ENCODE measurements at regions not wholly inside any gene's neighbourhood (a gene's known extent, or its start where the extent isn't known, plus 50 kb on each side); places are given as distances from the start of the nearest gene placed in this dataset.
"Not testable (repeated sequence)": the region's sequence is repeated elsewhere in the genome, so short reads cannot be mapped to it uniquely, and the experiment has no call there.

DNA sequence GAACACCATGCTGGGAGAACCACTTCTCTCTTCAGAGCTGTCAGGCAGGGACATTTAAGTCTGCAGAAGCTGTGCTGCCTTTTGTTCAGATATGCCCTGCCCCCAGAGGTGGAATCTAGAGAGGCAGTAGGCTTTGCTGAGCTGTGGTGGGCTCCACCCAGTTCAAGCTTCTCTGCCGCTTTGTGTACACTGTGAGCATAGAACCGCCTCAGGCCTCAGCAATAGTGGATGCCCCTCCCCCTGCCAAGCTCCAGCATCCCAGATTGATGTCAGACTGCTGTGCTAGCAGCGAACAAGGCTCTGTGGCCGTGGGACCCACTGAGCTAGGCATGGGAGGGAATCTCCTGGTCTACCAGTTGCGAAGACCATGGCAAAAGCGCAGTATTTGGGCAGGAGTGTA, 121.6 kb downstream of the NFKBIZ start:
- Histone ChIP-seq H3K36me3 (ENCODE audit: control insufficient read depth, insufficient read depth, low read length) (no peaks in the 10 kb centered on the region), H3K4me3 (ENCODE audit: insufficient read depth, low read depth, low read length) (no peak overlapping the region), H3K4me1 (ENCODE audit: control insufficient read depth, insufficient read depth, low read length) (no peaks in the 10 kb centered on the region), H3K27me3 (ENCODE audit: control insufficient read depth, insufficient read depth, low read length, poor library complexity, severe bottlenecking) (no peaks in the 10 kb centered on the region), H3K27ac (ENCODE audit: insufficient read depth, low read depth, low read length, poor library complexity, severe bottlenecking) (no peak overlapping the region), H3K9me3 (ENCODE audit: control insufficient read depth, low read length) (no peaks in the 10 kb centered on the region)
- 89 to 93% methylated on average over 6 of the region's 6 CpGs for WGBS, 2 experiments

GRCh38 chr3:101972430-101973162, 123.3 kb downstream of the NFKBIZ start:
- Histone ChIP-seq H3K36me3 (ENCODE audit: control insufficient read depth, insufficient read depth, low read length) (no peaks in the 10 kb centered on the region), H3K4me3 (ENCODE audit: insufficient read depth, low read depth, low read length) (no peak overlapping the region), H3K27ac (ENCODE audit: insufficient read depth, low read depth, low read length, poor library complexity, severe bottlenecking) (no peak overlapping the region), H3K4me1 (ENCODE audit: control insufficient read depth, insufficient read depth, low read length) (no peaks in the 10 kb centered on the region), H3K27me3 (ENCODE audit: control insufficient read depth, insufficient read depth, low read length, poor library complexity, severe bottlenecking) (no peaks in the 10 kb centered on the region), H3K9me3 (ENCODE audit: control insufficient read depth, low read length) (no peaks in the 10 kb centered on the region)
- WGBS, 2 experiments, result 88 to 94% methylated on average over 1 of the region's 2 CpGs

DNA sequence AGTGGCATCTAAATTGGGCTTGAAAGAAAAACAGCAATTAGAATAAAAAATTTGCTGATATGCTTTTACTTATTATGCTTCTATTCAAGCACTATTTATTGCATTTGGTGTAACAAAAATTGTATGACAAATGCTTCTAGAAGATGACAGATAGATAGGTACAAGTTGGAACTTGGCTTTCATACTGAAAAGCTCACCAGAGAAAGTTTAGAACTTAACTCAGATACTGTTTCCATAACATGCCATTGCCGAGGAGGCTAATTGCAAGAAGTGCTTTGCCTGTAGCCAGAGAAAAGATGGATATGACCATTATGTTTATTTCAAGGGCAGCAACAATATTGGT, 123.8 kb downstream of the NFKBIZ start:
- WGBS, 2 experiments, result 100% methylated on average over 1 of the region's 1 CpG
- Histone ChIP-seq H3K36me3 (ENCODE audit: control insufficient read depth, insufficient read depth, low read length) (no peaks in the 10 kb centered on the region), H3K9me3 (ENCODE audit: control insufficient read depth, low read length) (no peaks in the 10 kb centered on the region), H3K27me3 (ENCODE audit: control insufficient read depth, insufficient read depth, low read length, poor library complexity, severe bottlenecking) (no peaks in the 10 kb centered on the region), H3K27ac (ENCODE audit: insufficient read depth, low read depth, low read length, poor library complexity, severe bottlenecking) (no peak overlapping the region), H3K4me1 (ENCODE audit: control insufficient read depth, insufficient read depth, low read length) (no peaks in the 10 kb centered on the region), H3K4me3 (ENCODE audit: insufficient read depth, low read depth, low read length) (no peak overlapping the region)

DNA sequence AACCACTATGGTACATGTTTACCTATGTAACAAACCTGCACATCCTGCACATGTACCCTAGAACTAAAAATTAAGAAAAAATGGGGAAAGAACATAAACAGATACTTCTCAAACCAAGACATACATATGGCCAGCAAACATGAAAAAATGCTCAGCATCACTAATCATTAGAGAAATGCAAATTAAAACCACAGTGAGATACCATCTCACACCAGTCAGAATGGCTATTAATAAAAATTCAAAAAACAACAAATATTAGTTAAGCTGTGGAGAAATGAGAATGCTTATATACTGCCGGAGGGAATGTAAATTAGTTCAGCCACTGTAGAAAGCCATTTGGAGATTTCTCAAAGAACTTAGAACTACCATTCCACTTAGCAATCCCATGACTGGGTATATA, 126.1 kb downstream of the NFKBIZ start:
- WGBS, 2 experiments, result 100% methylated on average over 1 of the region's 1 CpG

DNA sequence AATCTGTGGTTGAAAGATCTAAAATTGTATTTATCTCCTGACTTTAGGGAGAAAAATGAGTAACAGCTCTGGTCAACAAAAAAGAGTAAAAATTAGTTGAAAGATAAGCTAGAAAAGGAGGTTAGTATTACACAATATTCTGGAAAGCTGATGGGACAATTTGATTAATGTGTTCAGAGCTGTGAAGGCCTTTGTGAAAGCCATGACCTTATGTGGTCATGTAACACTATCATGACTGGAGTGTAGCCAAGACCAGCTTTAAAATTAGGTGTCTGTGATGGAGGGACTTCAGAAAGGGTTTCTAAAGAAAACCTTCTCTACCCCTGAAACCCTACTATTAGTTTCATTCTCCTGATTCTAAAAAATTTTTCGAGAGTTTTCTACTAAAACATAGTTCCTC, 127.2 kb downstream of the NFKBIZ start:
- Histone ChIP-seq H3K36me3 (ENCODE audit: control insufficient read depth, insufficient read depth, low read length) (no peaks in the 10 kb centered on the region), H3K4me3 (ENCODE audit: insufficient read depth, low read depth, low read length) (no peak overlapping the region), H3K27me3 (ENCODE audit: control insufficient read depth, insufficient read depth, low read length, poor library complexity, severe bottlenecking) (no peaks in the 10 kb centered on the region), H3K27ac (ENCODE audit: insufficient read depth, low read depth, low read length, poor library complexity, severe bottlenecking) (no peak overlapping the region), H3K9me3 (ENCODE audit: control insufficient read depth, low read length) (no peaks in the 10 kb centered on the region), H3K4me1 (ENCODE audit: control insufficient read depth, insufficient read depth, low read length) (no peaks in the 10 kb centered on the region)
- WGBS, 2 experiments, result 100% methylated on average over 1 of the region's 1 CpG

More for the DNA sequence above, 126.1 kb downstream of the NFKBIZ start:
- H3K27ac ChIP-seq (ENCODE audit: insufficient read depth, low read depth, low read length, poor library complexity, severe bottlenecking); H3K4me3 ChIP-seq (ENCODE audit: insufficient read depth, low read depth, low read length); H3K9me3 ChIP-seq (ENCODE audit: control insufficient read depth, low read length); H3K4me1 ChIP-seq (ENCODE audit: control insufficient read depth, insufficient read depth, low read length); H3K27me3 ChIP-seq (ENCODE audit: control insufficient read depth, insufficient read depth, low read length, poor library complexity, severe bottlenecking); H3K36me3 ChIP-seq (ENCODE audit: control insufficient read depth, insufficient read depth, low read length): not testable (repeated sequence)

- H3K4me3 ChIP-seq (ENCODE audit: insufficient read depth, low read depth, low read length), result no peak overlapping the region
- 54 to 69% methylated on average over 1 to 2 of the region's 2 CpGs for WGBS, 2 experiments
- H3K36me3 ChIP-seq (ENCODE audit: control insufficient read depth, insufficient read depth, low read length), result no peaks in the 10 kb centered on the region
- H3K27ac ChIP-seq (ENCODE audit: insufficient read depth, low read depth, low read length, poor library complexity, severe bottlenecking), result no peak overlapping the region
- no peaks in the 10 kb centered on the region for H3K9me3 ChIP-seq (ENCODE audit: control insufficient read depth, low read length)
- no peaks in the 10 kb centered on the region for H3K27me3 ChIP-seq (ENCODE audit: control insufficient read depth, insufficient read depth, low read length, poor library complexity, severe bottlenecking)
- H3K4me1 ChIP-seq (ENCODE audit: control insufficient read depth, insufficient read depth, low read length), result no peaks in the 10 kb centered on the region
These were observed 129.0 kb downstream of the NFKBIZ start for GRCh38 chr3:101978348-101978747.

DNA sequence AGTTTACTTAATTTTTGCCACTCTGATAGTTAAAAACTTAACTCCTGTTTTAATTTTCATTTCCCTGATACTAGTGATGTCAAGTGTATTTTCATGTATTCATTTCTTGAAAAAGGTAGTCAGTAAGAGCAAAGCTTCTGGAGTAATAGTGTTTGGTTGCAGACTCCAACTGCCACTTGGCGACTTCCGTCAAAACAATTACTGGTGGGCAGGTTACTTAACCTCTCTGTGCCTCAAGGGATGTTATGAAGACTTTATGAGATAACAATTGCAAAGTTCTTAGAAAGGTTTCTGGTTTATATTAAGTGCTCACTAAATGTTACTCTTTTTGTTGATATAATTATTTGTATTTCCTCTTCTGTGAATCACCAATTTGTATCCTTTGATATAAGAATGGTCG, 129.7 kb downstream of the NFKBIZ start:
- H3K36me3 ChIP-seq (ENCODE audit: control insufficient read depth, insufficient read depth, low read length), result no peaks in the 10 kb centered on the region
- no peaks in the 10 kb centered on the region for H3K27me3 ChIP-seq (ENCODE audit: control insufficient read depth, insufficient read depth, low read length, poor library complexity, severe bottlenecking)
- H3K9me3 ChIP-seq (ENCODE audit: control insufficient read depth, low read length), result no peaks in the 10 kb centered on the region
- H3K27ac ChIP-seq (ENCODE audit: insufficient read depth, low read depth, low read length, poor library complexity, severe bottlenecking), result no peak overlapping the region
- H3K4me1 ChIP-seq (ENCODE audit: control insufficient read depth, insufficient read depth, low read length), result no peaks in the 10 kb centered on the region
- no peak overlapping the region for H3K4me3 ChIP-seq (ENCODE audit: insufficient read depth, low read depth, low read length)
- 92 to 93% methylated on average over 2 to 3 of the region's 3 CpGs for WGBS, 2 experiments

- H3K36me3 ChIP-seq (ENCODE audit: control insufficient read depth, insufficient read depth, low read length), result no peaks in the 10 kb centered on the region
- 93 to 95% methylated on average over 4 of the region's 4 CpGs for WGBS, 2 experiments
- H3K27ac ChIP-seq (ENCODE audit: insufficient read depth, low read depth, low read length, poor library complexity, severe bottlenecking), result no peak overlapping the region
- H3K4me1 ChIP-seq (ENCODE audit: control insufficient read depth, insufficient read depth, low read length), result no peaks in the 10 kb centered on the region
- no peaks in the 10 kb centered on the region for H3K9me3 ChIP-seq (ENCODE audit: control insufficient read depth, low read length)
- no peak overlapping the region for H3K4me3 ChIP-seq (ENCODE audit: insufficient read depth, low read depth, low read length)
- no peaks in the 10 kb centered on the region for H3K27me3 ChIP-seq (ENCODE audit: control insufficient read depth, insufficient read depth, low read length, poor library complexity, severe bottlenecking)
These were observed 135.0 kb downstream of the NFKBIZ start for GRCh38 chr3:101984356-101984755.

DNA sequence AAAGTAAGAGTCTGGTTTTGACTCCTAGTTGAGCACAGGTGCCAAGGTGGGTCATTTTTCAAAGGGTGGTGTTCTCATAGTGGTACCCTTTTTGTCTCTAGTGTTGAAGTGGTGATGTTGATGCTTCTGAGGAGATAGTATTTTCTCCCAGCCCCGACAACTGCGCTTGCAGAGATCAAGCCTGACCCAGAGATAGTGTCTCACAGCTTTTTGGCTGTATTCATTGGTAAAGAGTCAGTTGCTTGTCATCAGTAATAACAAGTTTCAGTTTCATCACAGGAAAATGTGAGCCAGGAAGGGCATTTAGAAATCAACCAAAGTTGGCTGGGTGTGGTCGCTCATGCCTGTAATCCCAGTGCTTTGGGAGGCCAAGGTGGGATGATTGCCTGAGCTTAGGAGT, 139.3 kb downstream of the NFKBIZ start:
- WGBS, 2 experiments, result 87 to 95% methylated on average over 3 of the region's 3 CpGs
- Histone ChIP-seq H3K36me3 (ENCODE audit: control insufficient read depth, insufficient read depth, low read length) (no peaks in the 10 kb centered on the region), H3K4me3 (ENCODE audit: insufficient read depth, low read depth, low read length) (no peak overlapping the region), H3K9me3 (ENCODE audit: control insufficient read depth, low read length) (no peaks in the 10 kb centered on the region), H3K27ac (ENCODE audit: insufficient read depth, low read depth, low read length, poor library complexity, severe bottlenecking) (no peak overlapping the region), H3K4me1 (ENCODE audit: control insufficient read depth, insufficient read depth, low read length) (no peaks in the 10 kb centered on the region), H3K27me3 (ENCODE audit: control insufficient read depth, insufficient read depth, low read length, poor library complexity, severe bottlenecking) (no peaks in the 10 kb centered on the region)

GRCh38 chr3:101989578-101990200, 140.4 kb downstream of the NFKBIZ start:
- H3K4me3 ChIP-seq (ENCODE audit: insufficient read depth, low read depth, low read length), result no peak overlapping the region
- no peak overlapping the region for H3K27ac ChIP-seq (ENCODE audit: insufficient read depth, low read depth, low read length, poor library complexity, severe bottlenecking)
- 94 to 96% methylated on average over 5 of the region's 5 CpGs for WGBS, 2 experiments
- H3K36me3 ChIP-seq (ENCODE audit: control insufficient read depth, insufficient read depth, low read length), result no peaks in the 10 kb centered on the region
- H3K9me3 ChIP-seq (ENCODE audit: control insufficient read depth, low read length), result no peaks in the 10 kb centered on the region
- no peaks in the 10 kb centered on the region for H3K4me1 ChIP-seq (ENCODE audit: control insufficient read depth, insufficient read depth, low read length)
- H3K27me3 ChIP-seq (ENCODE audit: control insufficient read depth, insufficient read depth, low read length, poor library complexity, severe bottlenecking), result no peaks in the 10 kb centered on the region
